ENCODE measurements at regions not wholly inside any gene's neighbourhood (a gene's known extent, or its start where the extent isn't known, plus 50 kb on each side); places are given as distances from the start of the nearest gene placed in this dataset.

GRCh38 chr18:28995319-28995718 lies 818.4 kb upstream of the CDH2 start:
- no peaks in the 10 kb centered on the region for H3K27me3 ChIP-seq (ENCODE audit: insufficient read depth, poor library complexity, severe bottlenecking)
- TF ChIP-seq GABPA (IDR thresholded peaks at IDR 0.05; ENCODE audit: low read depth) (no peak), POLR2AphosphoS5 (IDR thresholded peaks at IDR 0.05; ENCODE audit: low read depth) (no peak), SPI1 (IDR thresholded peaks at IDR 0.05; ENCODE audit: borderline replicate concordance, low read depth) (no peak)
- TF ChIP-seq, protein P1, sequence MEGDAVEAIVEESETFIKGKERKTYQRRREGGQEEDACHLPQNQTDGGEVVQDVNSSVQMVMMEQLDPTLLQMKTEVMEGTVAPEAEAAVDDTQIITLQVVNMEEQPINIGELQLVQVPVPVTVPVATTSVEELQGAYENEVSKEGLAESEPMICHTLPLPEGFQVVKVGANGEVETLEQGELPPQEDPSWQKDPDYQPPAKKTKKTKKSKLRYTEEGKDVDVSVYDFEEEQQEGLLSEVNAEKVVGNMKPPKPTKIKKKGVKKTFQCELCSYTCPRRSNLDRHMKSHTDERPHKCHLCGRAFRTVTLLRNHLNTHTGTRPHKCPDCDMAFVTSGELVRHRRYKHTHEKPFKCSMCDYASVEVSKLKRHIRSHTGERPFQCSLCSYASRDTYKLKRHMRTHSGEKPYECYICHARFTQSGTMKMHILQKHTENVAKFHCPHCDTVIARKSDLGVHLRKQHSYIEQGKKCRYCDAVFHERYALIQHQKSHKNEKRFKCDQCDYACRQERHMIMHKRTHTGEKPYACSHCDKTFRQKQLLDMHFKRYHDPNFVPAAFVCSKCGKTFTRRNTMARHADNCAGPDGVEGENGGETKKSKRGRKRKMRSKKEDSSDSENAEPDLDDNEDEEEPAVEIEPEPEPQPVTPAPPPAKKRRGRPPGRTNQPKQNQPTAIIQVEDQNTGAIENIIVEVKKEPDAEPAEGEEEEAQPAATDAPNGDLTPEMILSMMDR (IDR thresholded peaks at IDR 0.05; ENCODE audit: insufficient read depth, low read length), result no peak
- TF ChIP-seq, protein P2, sequence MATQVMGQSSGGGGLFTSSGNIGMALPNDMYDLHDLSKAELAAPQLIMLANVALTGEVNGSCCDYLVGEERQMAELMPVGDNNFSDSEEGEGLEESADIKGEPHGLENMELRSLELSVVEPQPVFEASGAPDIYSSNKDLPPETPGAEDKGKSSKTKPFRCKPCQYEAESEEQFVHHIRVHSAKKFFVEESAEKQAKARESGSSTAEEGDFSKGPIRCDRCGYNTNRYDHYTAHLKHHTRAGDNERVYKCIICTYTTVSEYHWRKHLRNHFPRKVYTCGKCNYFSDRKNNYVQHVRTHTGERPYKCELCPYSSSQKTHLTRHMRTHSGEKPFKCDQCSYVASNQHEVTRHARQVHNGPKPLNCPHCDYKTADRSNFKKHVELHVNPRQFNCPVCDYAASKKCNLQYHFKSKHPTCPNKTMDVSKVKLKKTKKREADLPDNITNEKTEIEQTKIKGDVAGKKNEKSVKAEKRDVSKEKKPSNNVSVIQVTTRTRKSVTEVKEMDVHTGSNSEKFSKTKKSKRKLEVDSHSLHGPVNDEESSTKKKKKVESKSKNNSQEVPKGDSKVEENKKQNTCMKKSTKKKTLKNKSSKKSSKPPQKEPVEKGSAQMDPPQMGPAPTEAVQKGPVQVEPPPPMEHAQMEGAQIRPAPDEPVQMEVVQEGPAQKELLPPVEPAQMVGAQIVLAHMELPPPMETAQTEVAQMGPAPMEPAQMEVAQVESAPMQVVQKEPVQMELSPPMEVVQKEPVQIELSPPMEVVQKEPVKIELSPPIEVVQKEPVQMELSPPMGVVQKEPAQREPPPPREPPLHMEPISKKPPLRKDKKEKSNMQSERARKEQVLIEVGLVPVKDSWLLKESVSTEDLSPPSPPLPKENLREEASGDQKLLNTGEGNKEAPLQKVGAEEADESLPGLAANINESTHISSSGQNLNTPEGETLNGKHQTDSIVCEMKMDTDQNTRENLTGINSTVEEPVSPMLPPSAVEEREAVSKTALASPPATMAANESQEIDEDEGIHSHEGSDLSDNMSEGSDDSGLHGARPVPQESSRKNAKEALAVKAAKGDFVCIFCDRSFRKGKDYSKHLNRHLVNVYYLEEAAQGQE (IDR thresholded peaks at IDR 0.05; ENCODE audit: insufficient replicate concordance, low read depth), result no peak
- no peak overlapping the region for H3K4me3 ChIP-seq (replicated peaks; ENCODE audit: insufficient read depth, low read length)
- H3K27ac ChIP-seq (replicated peaks), result no peak overlapping the region
- no peak for DNase-seq (ENCODE audit: low read depth in 1 of 2, low spot score in 1 of 2)

DNA sequence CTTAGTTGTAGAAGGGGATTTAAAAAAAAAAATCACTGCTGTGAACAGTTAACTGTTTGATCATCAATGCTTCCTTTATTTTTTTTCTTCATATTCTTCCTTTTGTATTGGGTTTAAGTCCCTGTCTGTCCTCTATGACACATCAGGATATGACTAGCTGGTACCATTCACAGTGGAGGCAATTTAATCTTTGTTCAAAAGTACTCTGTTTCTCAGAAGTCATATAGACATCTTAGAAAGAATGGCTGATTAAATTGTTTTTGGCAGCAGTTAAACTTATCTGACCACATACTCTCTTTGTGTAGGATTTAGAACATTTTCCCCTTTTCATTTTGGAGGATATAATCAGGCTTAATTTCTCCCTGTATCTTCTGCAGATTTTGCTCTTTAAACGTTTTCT lies 807.8 kb upstream of the CDH2 start:
- H3K4me3 ChIP-seq (replicated peaks; ENCODE audit: insufficient read depth, low read length), result no peak overlapping the region
- H3K27me3 ChIP-seq (ENCODE audit: insufficient read depth, poor library complexity, severe bottlenecking), result no peaks in the 10 kb centered on the region
- no peak for TF ChIP-seq POLR2AphosphoS5 (IDR thresholded peaks at IDR 0.05; ENCODE audit: low read depth)
- TF ChIP-seq, protein P2 (IDR thresholded peaks at IDR 0.05; ENCODE audit: insufficient replicate concordance, low read depth), result no peak
- TF ChIP-seq GABPA (IDR thresholded peaks at IDR 0.05; ENCODE audit: low read depth), result no peak
- TF ChIP-seq, protein P1 (IDR thresholded peaks at IDR 0.05; ENCODE audit: insufficient read depth, low read length), result no peak
- no peak for TF ChIP-seq SPI1 (IDR thresholded peaks at IDR 0.05; ENCODE audit: borderline replicate concordance, low read depth)
- no peak for DNase-seq (ENCODE audit: low read depth in 1 of 2, low spot score in 1 of 2)
- H3K27ac ChIP-seq (replicated peaks), result no peak overlapping the region

- TF ChIP-seq SPI1 (IDR thresholded peaks at IDR 0.05; ENCODE audit: borderline replicate concordance, low read depth) (no peak), POLR2AphosphoS5 (IDR thresholded peaks at IDR 0.05; ENCODE audit: low read depth) (no peak), GABPA (IDR thresholded peaks at IDR 0.05; ENCODE audit: low read depth) (no peak)
- TF ChIP-seq, protein P1 (IDR thresholded peaks at IDR 0.05; ENCODE audit: insufficient read depth, low read length), result no peak
- TF ChIP-seq, protein P2 (IDR thresholded peaks at IDR 0.05; ENCODE audit: insufficient replicate concordance, low read depth), result no peak
- H3K27me3 ChIP-seq (ENCODE audit: insufficient read depth, poor library complexity, severe bottlenecking), result no peaks in the 10 kb centered on the region
- H3K4me3 ChIP-seq (replicated peaks; ENCODE audit: insufficient read depth, low read length), result no peak overlapping the region
These were observed 797.6 kb upstream of the CDH2 start for GRCh38 chr18:28974504-28974903.

More at GRCh38 chr18:28974504-28974903, 797.6 kb upstream of the CDH2 start:
- no peak overlapping the region for H3K27ac ChIP-seq (replicated peaks)
- no peak for DNase-seq (ENCODE audit: low read depth in 1 of 2, low spot score in 1 of 2)
